GM13976 (cell line): ENCODE measurements at regions not wholly inside any gene's neighbourhood (a gene's known extent, or its start where the extent isn't known, plus 50 kb on each side); places are given as distances from the start of the nearest gene placed in this dataset.
A peak's percentile ranks its signal among the peaks of the same experiment; 100 is the strongest.

Experiments used
- DNase-seq: peaks from one replicate; pipeline ENCODE4 v3.0.0; 2012; ENCODE audit warnings: low spot score
- in situ Hi-C: fragments of 300-500 bp; cut with MboI; formaldehyde crosslinking; loops from one replicate; pipeline ENCODE4 v1.12.0; 2022; ENCODE audit warnings: low sequenced_read_pairs, mixed read lengths, inconsistent platforms; ENCODE audit not compliant: unreplicated experiment
- TF ChIP-seq, protein P1 (sequence below): IDR thresholded peaks from 2 replicates; pipeline ENCODE4 v1.5.1; 2012; ENCODE audit warnings: borderline replicate concordance, mild to moderate bottlenecking; ENCODE audit not compliant: insufficient read depth; ENCODE audit errors: extremely low read depth, missing control alignments, control extremely low read depth

DNA sequence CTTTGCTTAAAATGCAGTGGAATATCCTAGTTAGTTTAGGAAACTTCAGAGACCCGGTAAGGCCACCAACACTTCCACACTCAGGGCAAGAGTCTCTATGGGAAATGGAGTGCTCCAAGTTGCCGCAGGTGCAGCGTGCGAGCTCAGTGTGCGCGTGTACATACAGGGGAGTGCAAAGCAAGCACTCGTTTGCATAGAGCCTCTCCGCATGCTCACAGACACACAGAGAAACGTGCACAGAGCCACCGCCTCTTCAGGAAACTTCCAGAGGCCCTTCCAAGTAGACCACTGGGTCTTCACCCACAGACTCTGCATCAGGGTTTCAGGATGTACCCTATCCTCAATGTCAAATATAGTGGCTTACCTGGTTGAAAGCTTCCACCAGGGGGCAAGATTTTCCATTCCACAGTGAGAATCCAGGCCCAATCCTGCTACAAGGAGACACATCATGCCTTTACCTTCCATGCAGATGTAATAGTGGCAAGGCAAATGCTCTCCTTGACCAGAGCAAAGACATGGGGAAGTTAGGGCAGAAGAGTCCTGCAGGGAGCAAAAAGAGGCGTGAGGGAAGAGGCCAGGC lies 513.0 kb upstream of the MYT1L start:
- TF ChIP-seq, protein P1, sequence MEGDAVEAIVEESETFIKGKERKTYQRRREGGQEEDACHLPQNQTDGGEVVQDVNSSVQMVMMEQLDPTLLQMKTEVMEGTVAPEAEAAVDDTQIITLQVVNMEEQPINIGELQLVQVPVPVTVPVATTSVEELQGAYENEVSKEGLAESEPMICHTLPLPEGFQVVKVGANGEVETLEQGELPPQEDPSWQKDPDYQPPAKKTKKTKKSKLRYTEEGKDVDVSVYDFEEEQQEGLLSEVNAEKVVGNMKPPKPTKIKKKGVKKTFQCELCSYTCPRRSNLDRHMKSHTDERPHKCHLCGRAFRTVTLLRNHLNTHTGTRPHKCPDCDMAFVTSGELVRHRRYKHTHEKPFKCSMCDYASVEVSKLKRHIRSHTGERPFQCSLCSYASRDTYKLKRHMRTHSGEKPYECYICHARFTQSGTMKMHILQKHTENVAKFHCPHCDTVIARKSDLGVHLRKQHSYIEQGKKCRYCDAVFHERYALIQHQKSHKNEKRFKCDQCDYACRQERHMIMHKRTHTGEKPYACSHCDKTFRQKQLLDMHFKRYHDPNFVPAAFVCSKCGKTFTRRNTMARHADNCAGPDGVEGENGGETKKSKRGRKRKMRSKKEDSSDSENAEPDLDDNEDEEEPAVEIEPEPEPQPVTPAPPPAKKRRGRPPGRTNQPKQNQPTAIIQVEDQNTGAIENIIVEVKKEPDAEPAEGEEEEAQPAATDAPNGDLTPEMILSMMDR = peak; percentile 22
- no peak for DNase-seq
- in situ Hi-C loops = no loop called here

DNA sequence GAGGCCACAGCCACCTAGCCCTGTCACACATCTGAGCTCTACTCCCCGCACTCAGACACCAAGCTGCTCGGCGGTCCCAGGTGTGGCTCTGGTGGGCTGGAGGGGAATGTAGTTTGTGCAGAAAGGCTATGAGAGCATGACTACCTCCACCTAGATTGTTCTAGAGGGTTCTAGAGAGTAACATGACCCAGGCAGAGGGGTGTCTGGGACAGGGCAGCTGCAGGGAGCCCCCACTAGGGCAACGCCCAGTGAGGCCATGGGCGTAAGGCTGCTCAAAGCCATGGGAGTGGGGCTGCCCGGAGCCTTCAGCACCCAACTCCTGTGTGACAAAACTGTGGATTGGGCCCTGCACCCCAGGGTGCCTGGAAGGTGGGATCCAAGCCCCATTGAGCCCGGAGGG lies 511.4 kb upstream of the MYT1L start:
- in situ Hi-C loops = no loop called here
- TF ChIP-seq, protein P1 = no peak
- DNase-seq = no peak

DNA sequence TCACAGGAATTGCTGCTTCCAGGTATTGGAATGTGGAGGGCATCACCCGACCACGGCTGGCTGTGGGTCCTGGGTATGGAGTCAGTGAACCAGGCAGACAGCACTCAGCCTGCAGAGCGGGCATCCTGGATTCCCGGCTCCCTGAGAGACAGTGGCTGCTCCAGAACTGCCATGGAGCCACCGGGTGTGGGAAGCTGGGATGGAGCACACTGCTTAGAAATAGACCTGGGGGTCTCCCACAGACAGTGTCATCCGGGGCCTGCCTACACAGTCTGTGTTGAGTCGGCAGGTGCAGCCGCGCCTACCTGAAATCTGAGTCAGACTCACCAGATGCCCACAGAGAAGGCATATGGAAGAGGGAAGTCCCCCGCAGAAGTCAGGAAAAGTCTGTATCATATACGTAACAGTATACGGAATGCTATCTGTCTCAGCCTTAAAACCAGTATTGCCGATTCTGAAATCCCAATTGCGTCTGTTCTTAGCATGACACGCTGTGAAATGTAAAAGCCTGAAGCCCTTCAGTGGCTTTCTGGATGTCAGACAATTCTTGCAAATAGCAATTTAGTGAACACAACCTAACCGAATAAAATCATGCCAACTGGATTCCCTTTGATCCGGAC lies 509.7 kb upstream of the MYT1L start:
- DNase-seq = no peak
- TF ChIP-seq, protein P1 = no peak
- in situ Hi-C loops = no loop called here

GRCh38 chr2:2839782-2840531 lies 508.9 kb upstream of the MYT1L start:
- in situ Hi-C loops = no loop called here
- no peak for DNase-seq
- TF ChIP-seq, protein P1 = no peak

- in situ Hi-C loops = no loop called here
Measured at GRCh38 chr2:2839393-2839781, 508.3 kb upstream of the MYT1L start.

DNA sequence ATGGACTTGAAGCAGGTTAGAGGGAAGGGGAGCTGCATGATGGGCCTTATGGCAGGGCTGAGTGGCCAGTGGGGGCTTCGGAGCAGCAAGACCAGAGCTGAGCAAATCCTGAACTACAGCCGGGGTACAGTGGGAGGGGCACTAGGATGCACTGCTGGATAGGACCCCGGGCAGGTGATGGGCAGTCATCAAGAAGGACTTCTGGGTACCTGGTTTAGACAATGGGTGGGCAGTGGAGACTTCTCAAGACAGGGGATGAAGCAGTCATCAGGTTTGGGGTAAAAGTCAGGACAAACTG lies 507.4 kb upstream of the MYT1L start:
- no peak for DNase-seq
- in situ Hi-C loops = no loop called here
- TF ChIP-seq, protein P1 = no peak

More at GRCh38 chr2:2839393-2839781, 508.3 kb upstream of the MYT1L start:
- no peak for DNase-seq
- TF ChIP-seq, protein P1 = no peak
